ENCODE measurements at regions not wholly inside any gene's neighbourhood (a gene's known extent, or its start where the extent isn't known, plus 50 kb on each side); places are given as distances from the start of the nearest gene placed in this dataset.

DNA sequence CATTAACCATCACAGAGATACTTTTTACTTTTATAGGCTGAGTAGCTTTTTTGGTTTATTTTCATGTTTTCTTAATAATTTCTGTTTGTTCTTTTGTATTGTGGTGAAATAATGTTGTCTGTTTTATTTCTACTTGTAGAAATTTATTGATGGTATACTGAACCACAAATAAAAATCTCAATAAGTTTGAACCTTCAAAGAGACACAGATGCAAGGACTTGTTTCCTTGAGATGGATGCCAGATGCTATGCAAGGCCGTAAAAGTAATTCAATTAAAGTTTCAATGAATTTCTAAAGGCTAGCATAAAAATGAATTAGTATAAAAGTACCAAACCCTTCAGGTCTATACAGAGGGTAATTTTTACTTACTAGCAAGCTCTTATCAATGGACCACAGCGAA, 873.5 kb downstream of the TTLL7 start:
- TF ChIP-seq, protein P1, sequence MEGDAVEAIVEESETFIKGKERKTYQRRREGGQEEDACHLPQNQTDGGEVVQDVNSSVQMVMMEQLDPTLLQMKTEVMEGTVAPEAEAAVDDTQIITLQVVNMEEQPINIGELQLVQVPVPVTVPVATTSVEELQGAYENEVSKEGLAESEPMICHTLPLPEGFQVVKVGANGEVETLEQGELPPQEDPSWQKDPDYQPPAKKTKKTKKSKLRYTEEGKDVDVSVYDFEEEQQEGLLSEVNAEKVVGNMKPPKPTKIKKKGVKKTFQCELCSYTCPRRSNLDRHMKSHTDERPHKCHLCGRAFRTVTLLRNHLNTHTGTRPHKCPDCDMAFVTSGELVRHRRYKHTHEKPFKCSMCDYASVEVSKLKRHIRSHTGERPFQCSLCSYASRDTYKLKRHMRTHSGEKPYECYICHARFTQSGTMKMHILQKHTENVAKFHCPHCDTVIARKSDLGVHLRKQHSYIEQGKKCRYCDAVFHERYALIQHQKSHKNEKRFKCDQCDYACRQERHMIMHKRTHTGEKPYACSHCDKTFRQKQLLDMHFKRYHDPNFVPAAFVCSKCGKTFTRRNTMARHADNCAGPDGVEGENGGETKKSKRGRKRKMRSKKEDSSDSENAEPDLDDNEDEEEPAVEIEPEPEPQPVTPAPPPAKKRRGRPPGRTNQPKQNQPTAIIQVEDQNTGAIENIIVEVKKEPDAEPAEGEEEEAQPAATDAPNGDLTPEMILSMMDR (IDR thresholded peaks at IDR 0.05): no peak
- no peak for TF ChIP-seq POLR2A (IDR thresholded peaks at IDR 0.05)
- no peak for TF ChIP-seq EP300 (IDR thresholded peaks at IDR 0.05)
